ENCODE measurements at regions not wholly inside any gene's neighbourhood (a gene's known extent, or its start where the extent isn't known, plus 50 kb on each side); places are given as distances from the start of the nearest gene placed in this dataset.

GRCh38 chr11:80010536-80010935, 569.7 kb upstream of the TENM4 start:
- no peak overlapping the region for H2AFZ ChIP-seq (ENCODE audit: low read length)

More at GRCh38 chr11:80010536-80010935, 569.7 kb upstream of the TENM4 start:
- H3K9me3 ChIP-seq (ENCODE audit: insufficient read depth in 2 of 2, low read depth in 1 of 2, low read length in 1 of 2), result no peaks in the 10 kb centered on the region
- no peak overlapping the region for H3K9ac ChIP-seq (replicated peaks in 1 of 4; ENCODE audit: extremely low read depth in 1 of 4, low read depth in 3 of 4, low read length in 3 of 4)
- no peak overlapping the region for H2BK12ac ChIP-seq (ENCODE audit: low read depth, low read length)
- TF ChIP-seq SIRT6 (IDR thresholded peaks at IDR 0.05; ENCODE audit: low read length) (no peak), BRCA1 (IDR thresholded peaks at IDR 0.05; ENCODE audit: low read depth, low read length) (no peak), EZH2 (IDR thresholded peaks at IDR 0.05; ENCODE audit: low read depth, low read length, severe bottlenecking) (no peak), SRF (IDR thresholded peaks at IDR 0.05; ENCODE audit: low read depth, low read length) (no peak), RBBP5 (IDR thresholded peaks at IDR 0.05; ENCODE audit: borderline replicate concordance, low read depth, low read length) (no peak), BACH1 (IDR thresholded peaks at IDR 0.05; ENCODE audit: low read length) (no peak), SP4 (IDR thresholded peaks at IDR 0.05; ENCODE audit: low read length) (no peak), RAD21 (IDR thresholded peaks at IDR 0.05 in 1 of 2, conservative IDR thresholded peaks at IDR 0.05 in 1 of 2; ENCODE audit: low read depth in 2 of 2, low read length in 2 of 2) (no peak), ZNF274 (IDR thresholded peaks at IDR 0.05; ENCODE audit: borderline replicate concordance, extremely low read depth, low read length) (no peak), MAFK (IDR thresholded peaks at IDR 0.05; ENCODE audit: low read depth, low read length) (no peak), ATF3 (IDR thresholded peaks at IDR 0.05; ENCODE audit: insufficient read depth, low read depth, low read length) (no peak), RXRA (IDR thresholded peaks at IDR 0.05; ENCODE audit: insufficient read depth, low read depth, low read length) (no peak), EGR1 (IDR thresholded peaks at IDR 0.05; ENCODE audit: borderline replicate concordance, low read depth, low read length) (no peak), MAX (IDR thresholded peaks at IDR 0.05) (no peak)
- no peak overlapping the region for H3K4me2 ChIP-seq (ENCODE audit: insufficient read depth in 1 of 2, low read depth in 2 of 2, low read length in 2 of 2)
- no peak for DNase-seq (ENCODE audit: low read depth in 1 of 2, low spot score in 2 of 2)
- H3K18ac ChIP-seq (ENCODE audit: extremely low read depth, low read length), result no peak overlapping the region
- H3K14ac ChIP-seq (ENCODE audit: insufficient read length), result no peak overlapping the region
- no peak overlapping the region for H2BK20ac ChIP-seq (ENCODE audit: low read length)
- H3K79me1 ChIP-seq (ENCODE audit: low read depth, low read length), result no peaks in the 10 kb centered on the region
- no peak overlapping the region for H2BK15ac ChIP-seq (ENCODE audit: low read length)
- WGBS, 2 experiments (ENCODE audit: extremely low coverage in 1 of 2, insufficient coverage in 1 of 2, insufficient read length in 1 of 2, insufficient replicate concordance in 2 of 2, low coverage in 1 of 2, low lambda C conversion rate in 2 of 2, missing lambda C conversion rate in 1 of 2), result 80% methylated on average over 1 of the region's 1 CpG; no CpG with 5 or more reads in 1 of the 2 experiments
- H4K20me1 ChIP-seq (replicated peaks in 1 of 2; ENCODE audit: control insufficient read depth in 1 of 2, insufficient read depth in 2 of 2, low read length in 2 of 2), result no peaks in the 10 kb centered on the region
- no peak overlapping the region for H3K4me3 ChIP-seq (ENCODE audit: extremely low read depth in 1 of 4, insufficient read depth in 2 of 4, low read depth in 3 of 4, low read length in 4 of 4)
- no peaks in the 10 kb centered on the region for H3K23me2 ChIP-seq (ENCODE audit: low read depth, low read length)
- no peak overlapping the region for H3K56ac ChIP-seq (replicated peaks; ENCODE audit: insufficient read length, low read depth, low read length)
- no peaks in the 10 kb centered on the region for H3K79me2 ChIP-seq (ENCODE audit: control insufficient read depth in 1 of 2, insufficient read depth in 2 of 2, low read length in 2 of 2)
- H4K8ac ChIP-seq (ENCODE audit: extremely low read depth, insufficient read depth, low read length), result no peak overlapping the region
- H3K23ac ChIP-seq (ENCODE audit: insufficient read length), result no peak overlapping the region
- FAIRE-seq, result no peak
- no peaks in the 10 kb centered on the region; a peak in 1 of 7 replicates for H3K27me3 ChIP-seq (replicated peaks in 1 of 4; ENCODE audit: control insufficient read depth in 3 of 4, extremely low read depth in 1 of 4, insufficient read depth in 3 of 4, low read length in 3 of 4)
- H2BK5ac ChIP-seq (ENCODE audit: low read depth, low read length), result no peak overlapping the region
- POLR2A ChIA-PET (ENCODE audit: partially characterized antibody), result no interaction called here
- H2BK120ac ChIP-seq (replicated peaks; ENCODE audit: low read depth, low read length), result no peak overlapping the region
- no peak overlapping the region for H2AK5ac ChIP-seq (ENCODE audit: low read depth, low read length)
- H4K91ac ChIP-seq (replicated peaks; ENCODE audit: insufficient read length, low read length), result no peak overlapping the region
- CTCF ChIA-PET (ENCODE audit: partially characterized antibody), result no interaction called here
- H3K27ac ChIP-seq (ENCODE audit: low read depth, low read length), result no peak overlapping the region
- no peaks in the 10 kb centered on the region for H3K36me3 ChIP-seq (ENCODE audit: control insufficient read depth in 2 of 4, insufficient read depth in 4 of 4, low read length in 3 of 4)
- no peak overlapping the region for H4K5ac ChIP-seq (ENCODE audit: insufficient read length, low read depth, low read length)
- H3K4me1 ChIP-seq (replicated peaks in 1 of 4; ENCODE audit: control insufficient read depth in 3 of 4, insufficient read depth in 4 of 4, low read length in 3 of 4), result no peaks in the 10 kb centered on the region
- no peak overlapping the region for H3K4ac ChIP-seq (replicated peaks; ENCODE audit: insufficient read length, low read depth, low read length)

Data from H1 (cell line).